HG03439 (cell line): ENCODE measurements at regions not wholly inside any gene's neighbourhood (a gene's known extent, or its start where the extent isn't known, plus 50 kb on each side); places are given as distances from the start of the nearest gene placed in this dataset.
"Not testable (repeated sequence)": the region's sequence is repeated elsewhere in the genome, so short reads cannot be mapped to it uniquely, and the experiment has no call there.

Experiments used
- ATAC-seq: cut with Tn5 transposase; IDR thresholded peaks from one replicate; pipeline ENCODE4 v1.9.1; 2021; ENCODE audit warnings: mild to moderate bottlenecking, moderate library complexity; ENCODE audit not compliant: unreplicated experiment

GRCh38 chr12:125303337-125303736 lies 238.1 kb downstream of the AACS start:
- no peak for ATAC-seq

DNA sequence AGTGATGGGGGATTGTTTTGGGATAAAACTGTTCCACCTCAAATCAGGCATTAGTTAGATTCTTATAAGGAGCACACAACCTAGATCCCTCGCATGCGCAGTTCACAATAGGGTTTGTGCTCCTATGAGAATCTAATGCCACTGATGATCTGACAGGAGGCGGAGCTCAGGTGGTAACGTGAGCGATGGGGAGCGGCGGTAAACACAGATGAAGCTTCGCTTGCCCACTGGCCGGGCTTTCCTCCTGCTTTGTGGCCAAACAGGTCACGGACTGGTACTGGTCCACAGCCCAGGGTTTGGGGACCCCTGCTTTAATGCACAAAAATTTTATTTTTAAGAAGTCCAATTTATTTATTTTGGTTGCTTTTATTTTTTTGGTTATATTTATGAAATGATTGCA lies 238.8 kb downstream of the AACS start:
- ATAC-seq: no peak

DNA sequence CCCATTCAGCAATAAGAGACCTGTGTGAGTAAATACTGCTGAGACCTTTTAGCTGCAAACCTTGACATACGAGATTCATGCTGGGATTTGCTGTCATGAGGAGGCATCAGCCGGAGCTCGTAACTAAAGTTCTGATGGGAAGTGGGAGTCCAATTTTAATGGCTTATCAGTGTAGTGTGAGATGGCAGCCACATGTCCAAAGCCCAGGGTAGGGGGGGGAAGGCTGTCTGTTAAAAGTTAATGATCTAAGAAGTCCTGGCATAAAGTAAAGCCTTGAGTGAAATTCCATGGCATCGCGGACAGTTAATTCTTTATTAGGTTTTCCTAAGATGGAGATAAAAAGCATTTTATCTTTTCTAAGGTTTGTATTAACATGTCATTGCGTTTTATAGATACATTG lies 240.0 kb downstream of the AACS start:
- no peak for ATAC-seq

DNA sequence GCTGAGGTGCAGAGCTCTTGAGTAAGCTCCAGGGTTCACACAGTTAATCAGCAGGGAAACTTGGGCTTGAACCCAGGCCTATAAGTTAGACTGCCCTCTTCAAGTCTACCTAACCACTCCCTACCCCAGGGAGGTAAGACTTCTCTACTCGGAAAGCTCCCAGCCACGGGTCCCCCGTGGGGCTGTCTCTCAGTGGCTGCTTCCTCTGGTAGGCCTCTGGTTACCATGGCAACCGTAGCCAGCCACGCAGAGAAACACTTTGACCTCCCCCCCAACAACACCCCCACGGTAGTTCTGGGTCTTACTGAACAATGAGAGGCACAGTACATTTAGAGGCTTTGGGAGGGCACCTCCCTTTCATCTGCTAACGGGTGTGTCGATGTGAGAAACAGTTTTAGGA lies 245.2 kb downstream of the AACS start:
- ATAC-seq: no peak

GRCh38 chr12:125311050-125311449 lies 245.8 kb downstream of the AACS start:
- ATAC-seq: no peak

DNA sequence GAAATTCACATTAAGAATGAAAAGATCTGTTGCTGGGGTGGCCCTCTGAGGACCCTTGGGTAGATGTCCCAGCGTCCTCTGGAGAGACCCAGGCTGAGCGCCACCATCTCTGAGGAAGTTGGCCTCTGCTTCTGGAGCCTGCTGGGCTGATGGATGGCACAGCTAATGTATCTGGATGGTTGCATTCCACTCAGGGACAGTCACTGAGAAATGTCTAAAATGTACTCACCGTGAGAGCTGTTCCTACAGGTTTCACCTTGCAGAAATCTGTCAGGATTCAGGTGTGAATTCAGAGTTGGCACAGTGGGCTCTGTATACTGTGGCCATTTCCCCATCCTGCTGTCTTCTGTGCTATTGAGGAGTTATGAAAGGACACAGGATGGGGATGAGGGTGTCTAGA lies 247.2 kb downstream of the AACS start:
- ATAC-seq: no peak

GRCh38 chr12:125314051-125314755 lies 249.0 kb downstream of the AACS start:
- no peak for ATAC-seq

GRCh38 chr12:125315771-125316170 lies 250.5 kb downstream of the AACS start:
- no peak for ATAC-seq

- ATAC-seq: no peak
Observed at GRCh38 chr12:125320177-125320576, 254.9 kb downstream of the AACS start.

GRCh38 chr12:125324861-125325490 lies 259.7 kb downstream of the AACS start:
- ATAC-seq: no peak

- ATAC-seq: no peak
Observed at GRCh38 chr12:125329239-125330102, 264.2 kb downstream of the AACS start.

GRCh38 chr12:125330645-125331341 lies 265.6 kb downstream of the AACS start:
- ATAC-seq: peak; percentile 91

- ATAC-seq: no peak
Observed at GRCh38 chr12:125331342-125332052, 266.3 kb downstream of the AACS start.

- ATAC-seq: no peak
Observed at GRCh38 chr12:125332900-125333299, 267.7 kb downstream of the AACS start.

DNA sequence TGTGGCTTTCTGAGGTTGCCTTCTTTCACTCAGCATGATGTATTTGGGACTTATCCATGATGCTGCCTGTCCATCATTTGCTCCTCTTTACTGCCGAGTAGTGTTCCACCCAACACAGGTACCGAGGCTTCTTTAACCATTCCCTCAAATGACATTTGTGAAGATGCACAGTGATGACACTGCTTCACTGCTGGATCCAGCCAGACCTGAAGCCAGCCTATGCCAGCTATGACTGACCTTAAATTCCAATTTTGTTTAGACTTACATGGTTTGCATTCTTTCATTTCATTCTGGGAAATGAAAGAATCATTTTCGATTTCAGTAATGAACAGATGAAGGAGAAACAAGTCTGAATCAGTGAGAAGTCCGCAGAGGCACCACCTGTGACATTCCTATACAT lies 271.0 kb downstream of the AACS start:
- ATAC-seq: no peak

- no peak for ATAC-seq
Observed at GRCh38 chr12:125340791-125341190, 275.6 kb downstream of the AACS start.

GRCh38 chr12:125341422-125341821 lies 276.2 kb downstream of the AACS start:
- no peak for ATAC-seq

DNA sequence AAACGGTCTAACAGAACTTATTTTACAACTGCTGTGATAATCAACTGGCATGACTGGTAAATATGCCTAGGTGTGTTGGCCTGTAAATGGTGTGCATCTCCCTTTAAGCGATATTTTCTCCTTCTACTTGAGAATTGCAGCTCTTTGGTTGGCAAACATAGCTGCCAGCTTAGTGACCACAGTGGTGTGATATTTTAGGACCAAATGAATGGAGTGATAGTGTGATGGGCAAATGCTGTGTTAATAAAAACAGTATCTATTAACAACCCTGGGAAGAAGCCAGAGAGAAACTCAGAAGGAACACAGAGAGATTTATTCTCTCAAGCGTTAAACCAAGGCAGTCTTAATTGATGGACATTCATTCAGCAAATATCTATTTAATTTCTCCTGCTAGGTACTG lies 278.4 kb downstream of the AACS start:
- no peak for ATAC-seq

DNA sequence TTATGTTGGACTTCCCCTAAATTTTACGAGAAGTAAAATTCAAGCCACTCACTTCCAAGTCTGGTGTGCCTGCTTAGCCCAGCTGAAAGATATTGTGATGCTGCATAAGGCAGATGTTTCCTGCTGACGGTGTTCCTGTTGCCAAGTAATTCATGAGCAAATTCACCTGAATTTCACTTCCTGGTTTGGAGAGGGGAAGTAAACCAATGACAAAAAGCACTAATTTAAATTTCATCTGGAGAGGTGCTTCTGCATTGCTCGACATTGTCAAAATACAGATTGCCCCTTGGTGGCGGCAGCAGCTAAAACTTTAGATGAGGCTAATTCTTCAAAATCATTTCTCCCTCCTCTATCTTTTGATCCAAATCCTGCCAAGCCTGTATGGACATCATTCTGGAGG lies 281.1 kb downstream of the AACS start:
- no peak for ATAC-seq

DNA sequence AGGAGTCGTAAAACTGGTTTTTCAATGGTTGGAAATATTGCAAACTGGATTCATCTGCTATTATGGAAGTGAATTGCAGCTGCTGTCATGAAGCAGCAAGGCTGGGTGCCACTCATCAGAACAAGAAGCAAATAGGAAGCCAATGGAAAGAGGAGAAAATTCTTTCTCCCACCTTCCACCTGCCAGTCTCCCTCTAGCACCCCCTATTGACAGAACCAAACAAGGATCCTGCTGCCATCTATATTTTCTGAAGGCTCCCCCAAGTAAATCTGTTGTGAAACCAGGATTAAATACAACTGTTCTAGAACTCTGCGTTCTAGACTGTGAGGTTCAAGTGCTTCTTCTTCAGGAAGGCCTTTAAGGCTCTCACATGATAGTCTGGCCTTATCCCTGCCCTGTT lies 286.6 kb downstream of the AACS start:
- no peak for ATAC-seq

DNA sequence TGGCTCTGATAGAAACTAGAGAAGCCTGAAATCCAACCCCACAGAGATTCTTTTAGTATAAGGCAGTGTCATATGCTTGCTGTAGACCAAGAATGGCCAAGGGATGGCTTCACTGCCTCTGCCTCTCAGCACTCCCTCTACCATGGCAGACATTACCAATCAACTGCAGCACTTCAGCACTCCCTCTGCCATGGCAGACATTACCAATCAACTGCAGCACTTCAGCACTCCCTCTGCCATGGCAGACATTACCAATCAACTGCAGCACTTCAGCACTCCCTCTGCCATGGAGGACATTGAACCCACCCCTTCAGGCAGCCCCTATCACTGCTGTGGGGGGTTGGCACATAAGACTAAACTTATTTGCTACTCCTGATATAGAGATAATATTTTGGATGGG lies 287.8 kb downstream of the AACS start:
- ATAC-seq: not testable (repeated sequence)
